ENCODE measurements at regions not wholly inside any gene's neighbourhood (a gene's known extent, or its start where the extent isn't known, plus 50 kb on each side); places are given as distances from the start of the nearest gene placed in this dataset.

DNA sequence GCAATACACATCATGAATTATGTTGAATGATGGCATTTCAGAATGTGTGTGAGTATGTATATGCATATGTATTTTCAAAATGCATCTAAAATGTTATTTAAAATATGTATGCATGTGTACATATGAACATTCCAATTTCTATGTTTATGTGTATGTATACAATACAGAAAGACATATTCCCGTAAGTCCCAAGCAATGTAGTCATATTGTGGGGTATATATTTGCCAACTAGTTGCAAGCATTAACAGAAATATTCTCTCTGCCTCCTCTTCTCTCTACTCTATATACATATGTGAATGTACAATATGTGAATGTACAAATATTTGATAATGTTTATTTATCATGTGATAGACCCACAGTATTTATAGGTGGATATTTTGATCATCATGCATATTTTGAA is 345.8 kb upstream of the ZEB2 start:
- no peak for DNase-seq (ENCODE audit: low read depth)

- no peak for DNase-seq (ENCODE audit: low read depth)
Measured at GRCh38 chr2:144859716-144860115, 339.8 kb upstream of the ZEB2 start.

- DNase-seq (ENCODE audit: low read depth) = no peak
Measured at GRCh38 chr2:144858211-144858610, 338.3 kb upstream of the ZEB2 start.

DNA sequence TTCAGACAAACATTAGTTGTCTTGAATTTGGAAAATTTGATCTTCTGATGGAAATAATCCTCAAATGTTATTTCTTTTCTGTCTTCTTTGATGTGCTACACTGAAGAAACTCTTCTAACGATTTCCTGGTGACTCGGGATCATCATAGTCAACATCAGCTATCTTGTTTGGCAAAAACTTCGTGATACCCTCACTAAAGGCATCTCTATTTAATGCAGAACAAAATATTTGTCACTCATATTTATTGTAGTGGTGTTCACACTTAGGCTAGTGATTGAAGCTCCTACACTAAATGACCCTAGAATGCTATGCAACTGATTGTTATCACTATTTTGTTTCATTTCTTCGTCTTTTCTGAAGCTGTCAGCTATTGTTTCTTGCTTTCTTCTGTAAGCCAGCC is 334.7 kb upstream of the ZEB2 start:
- no peak for DNase-seq (ENCODE audit: low read depth)

- no peak for DNase-seq (ENCODE audit: low read depth)
Measured at GRCh38 chr2:144849612-144850011, 329.7 kb upstream of the ZEB2 start.

- no peak for DNase-seq (ENCODE audit: low read depth)
Measured at GRCh38 chr2:144848423-144848822, 328.5 kb upstream of the ZEB2 start.

DNA sequence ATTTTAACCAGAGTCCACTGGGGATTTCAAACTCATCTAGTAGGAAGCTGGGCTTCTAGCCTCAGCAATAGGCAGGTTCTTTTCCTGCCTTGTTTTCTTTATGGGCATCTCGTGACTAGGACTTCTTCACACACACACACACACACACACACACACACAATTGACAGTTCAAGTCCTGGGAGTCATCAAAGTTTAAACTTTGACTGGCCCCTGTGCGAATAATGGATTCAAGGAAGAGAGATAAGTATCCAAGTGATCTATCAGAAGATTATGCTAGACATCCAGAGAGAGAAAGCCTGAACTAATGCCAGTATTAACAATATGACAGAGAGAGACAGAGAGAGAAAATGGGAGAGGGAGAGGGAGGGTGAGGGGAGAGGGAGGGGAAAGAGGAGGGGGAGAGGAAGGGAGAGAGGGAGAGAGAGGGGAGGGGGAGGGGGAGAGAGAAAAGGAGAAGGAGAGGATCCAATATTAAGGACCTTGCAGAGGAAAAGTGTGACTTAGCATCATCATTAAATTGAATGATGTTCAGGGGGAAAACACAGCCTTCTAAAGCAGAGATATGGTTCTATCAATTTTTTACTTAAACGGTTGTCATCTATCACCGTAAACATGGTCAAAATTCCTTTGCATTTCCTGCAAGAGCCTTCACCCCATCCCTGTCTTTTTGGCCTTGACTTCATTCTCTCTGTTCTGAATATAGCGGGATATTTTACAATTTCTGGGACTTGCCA is 327.6 kb upstream of the ZEB2 start:
- DNase-seq (ENCODE audit: low read depth) = no peak

GRCh38 chr2:144836635-144837350 is 316.9 kb upstream of the ZEB2 start:
- no peak for DNase-seq (ENCODE audit: low read depth)

DNA sequence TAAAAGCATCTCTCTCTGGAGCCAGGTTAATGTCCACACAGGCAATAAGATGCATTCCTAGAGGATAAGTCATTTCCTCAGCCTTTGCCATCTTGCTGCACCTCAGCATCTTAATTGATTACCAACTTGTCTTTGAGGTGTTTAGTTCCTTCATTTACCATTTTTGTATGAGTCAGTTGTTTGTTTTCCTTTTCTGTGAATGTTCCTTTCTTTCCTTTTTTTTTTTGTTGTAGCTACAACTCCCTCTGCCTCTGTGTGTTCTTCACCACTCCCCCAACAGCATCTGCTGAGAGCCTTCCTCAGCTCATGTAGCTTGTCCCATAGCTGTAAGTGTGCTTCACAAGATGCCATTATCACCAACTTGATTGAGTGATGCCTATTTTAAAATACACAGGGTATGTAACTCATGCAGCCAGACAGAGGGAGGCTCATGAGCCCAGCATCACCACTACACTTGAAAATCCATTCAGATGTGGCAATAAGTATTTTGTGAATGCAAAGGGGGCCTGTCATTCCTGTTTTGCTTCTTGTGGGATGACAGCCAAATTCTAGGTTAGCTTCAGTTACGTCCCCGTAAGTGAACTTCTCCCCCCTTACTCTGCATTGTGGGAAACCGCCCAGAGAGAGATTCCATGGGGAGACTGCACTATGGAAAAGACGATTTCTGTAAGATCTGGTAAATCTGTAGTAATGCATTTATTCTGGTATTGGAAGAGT is 315.9 kb upstream of the ZEB2 start:
- DNase-seq (ENCODE audit: low read depth) = no peak

DNA sequence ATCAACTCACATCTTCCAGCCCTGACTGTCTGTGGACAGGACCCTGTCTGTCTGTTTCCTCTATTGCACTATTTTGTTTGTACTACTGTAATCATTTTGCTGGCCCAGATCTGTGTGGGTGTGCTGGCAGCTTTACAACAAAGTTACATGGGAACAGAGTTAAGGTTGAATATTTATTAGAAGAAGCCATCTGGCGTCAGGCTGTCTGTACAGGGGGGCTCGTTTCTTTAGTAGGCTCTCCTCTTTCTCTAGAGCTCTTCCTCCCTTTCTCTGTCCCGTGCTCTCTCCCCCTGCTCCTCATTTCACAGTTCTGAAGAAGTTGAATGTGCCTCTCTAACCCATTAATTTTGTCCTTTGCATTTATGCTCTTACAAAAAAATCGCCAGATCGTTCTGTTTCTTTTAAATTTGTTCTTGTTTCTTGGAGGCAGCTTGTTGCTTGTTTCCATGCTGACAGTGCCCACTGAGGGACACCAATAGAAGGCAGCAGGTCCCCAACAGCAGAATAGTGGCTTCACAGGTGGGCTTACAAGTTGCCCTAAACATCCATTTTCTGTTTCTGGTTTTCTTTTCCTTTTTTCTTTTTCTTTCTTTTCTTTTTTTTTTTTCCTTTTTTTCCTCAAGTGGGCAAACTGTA is 315.2 kb upstream of the ZEB2 start:
- DNase-seq (ENCODE audit: low read depth) = no peak

DNA sequence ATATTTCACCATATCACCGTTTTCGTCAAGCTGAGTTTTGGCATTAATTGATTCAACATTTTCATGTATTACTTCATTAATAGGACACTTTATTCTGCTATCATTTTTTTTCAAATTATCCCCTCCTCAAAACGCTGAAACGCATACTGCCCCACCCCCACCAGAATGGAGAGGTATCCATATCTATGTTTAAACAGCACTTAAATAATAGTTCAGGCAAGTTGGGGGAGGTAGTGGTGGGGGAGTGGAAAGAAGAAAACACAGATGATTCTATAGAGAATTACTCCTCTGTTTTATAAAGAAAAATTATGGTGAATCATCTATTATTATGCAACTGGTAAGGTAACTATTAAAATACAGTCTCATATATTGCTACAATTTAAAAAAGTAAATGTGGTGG is 314.4 kb upstream of the ZEB2 start:
- DNase-seq (ENCODE audit: low read depth) = no peak

GRCh38 chr2:144833075-144833637 is 313.2 kb upstream of the ZEB2 start:
- DNase-seq (ENCODE audit: low read depth) = no peak

DNA sequence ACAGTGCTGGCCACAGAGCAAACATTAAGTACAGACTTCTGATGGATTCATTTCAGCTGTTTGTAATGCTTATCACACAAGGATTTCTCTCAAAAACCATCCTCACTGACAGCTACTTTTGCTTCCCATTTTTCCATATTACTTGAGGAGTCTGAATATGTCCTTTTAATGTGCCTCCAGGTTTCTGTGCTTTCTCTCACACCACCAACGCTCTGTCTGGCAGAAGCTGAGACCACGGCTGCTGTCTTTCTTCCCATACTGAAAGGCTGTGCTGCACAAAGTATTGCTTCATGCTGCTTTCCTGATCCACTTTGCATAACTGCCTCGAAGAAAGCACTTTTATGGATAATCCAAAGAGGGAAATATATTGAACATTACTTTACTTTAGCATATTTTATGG is 312.1 kb upstream of the ZEB2 start:
- no peak for DNase-seq (ENCODE audit: low read depth)

GRCh38 chr2:144830543-144830942 is 310.6 kb upstream of the ZEB2 start:
- no peak for DNase-seq (ENCODE audit: low read depth)

DNA sequence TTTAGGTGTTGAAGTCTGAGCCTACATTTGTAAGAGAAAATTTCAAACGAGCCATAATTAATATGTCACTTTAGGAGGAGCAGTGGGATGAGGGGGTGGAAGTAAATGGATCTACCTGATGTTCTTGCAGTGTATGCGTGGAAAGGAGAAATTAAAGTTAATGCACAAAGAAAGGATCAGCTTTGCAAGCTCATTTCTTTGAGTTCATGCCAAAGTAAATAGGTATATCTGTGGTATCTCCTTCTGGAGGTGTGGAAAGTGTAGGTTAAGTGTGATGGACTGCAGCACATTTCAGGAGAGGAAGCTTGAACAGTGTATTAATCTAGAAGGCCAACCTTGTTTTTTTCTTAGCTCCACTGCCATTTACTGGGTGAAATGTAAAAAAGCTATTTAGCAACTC is 307.5 kb upstream of the ZEB2 start:
- no peak for DNase-seq (ENCODE audit: low read depth)

DNA sequence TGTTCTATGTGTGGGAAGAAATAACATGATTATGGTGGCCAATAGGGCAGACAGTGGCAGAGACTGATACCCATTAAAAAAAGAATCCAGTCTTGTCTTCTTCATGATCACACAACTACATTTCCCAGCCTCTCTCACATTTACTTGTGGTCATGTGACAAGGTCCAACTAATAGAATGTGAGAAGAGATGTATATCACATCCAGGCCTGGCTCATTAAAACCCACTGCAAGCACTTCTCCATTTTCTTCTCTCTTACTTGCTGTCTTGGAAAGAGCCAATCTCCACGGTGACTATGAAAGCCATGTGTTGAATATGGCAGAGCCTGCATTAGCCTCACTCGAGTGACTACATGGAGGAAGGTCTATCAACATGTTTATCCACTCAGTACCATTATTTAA is 306.2 kb upstream of the ZEB2 start:
- DNase-seq (ENCODE audit: low read depth) = no peak

GRCh38 chr2:144825331-144826020 is 305.6 kb upstream of the ZEB2 start:
- DNase-seq (ENCODE audit: low read depth) = no peak

DNA sequence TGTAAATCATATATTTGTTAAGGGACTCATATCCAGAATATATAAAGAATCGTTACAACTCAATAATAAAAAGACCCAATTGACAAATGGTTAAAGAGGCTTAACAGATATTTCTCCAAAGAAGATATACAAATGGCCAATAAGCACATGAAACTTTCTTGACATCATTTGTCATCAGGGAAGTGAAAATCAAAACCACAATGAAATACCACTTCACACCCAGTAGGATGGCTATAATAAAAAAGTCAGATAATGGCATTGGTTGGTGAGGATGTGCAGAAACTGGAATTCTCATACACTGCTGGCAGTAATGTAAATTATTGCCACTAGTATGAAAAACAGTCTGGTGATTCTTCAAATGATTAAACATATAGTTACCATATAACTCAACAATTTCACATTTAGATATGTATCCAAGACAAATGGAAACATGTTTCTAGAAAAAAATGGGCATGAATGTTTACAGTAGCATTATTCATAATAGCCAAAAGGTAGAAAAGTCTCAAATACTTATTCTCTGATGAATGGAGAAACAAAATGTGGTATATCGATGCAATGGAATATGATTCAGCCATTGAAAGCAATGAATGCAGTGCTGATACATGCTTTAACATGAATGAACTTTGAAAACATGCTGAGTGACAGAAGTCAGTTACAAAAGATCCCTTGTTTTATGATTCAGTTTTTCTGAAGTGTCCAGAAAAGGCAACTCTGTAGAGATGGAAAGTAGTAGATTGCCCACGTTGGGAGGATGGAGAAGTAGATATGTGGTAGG is 304.6 kb upstream of the ZEB2 start:
- no peak for DNase-seq (ENCODE audit: low read depth)

- no peak for DNase-seq (ENCODE audit: low read depth)
Measured at GRCh38 chr2:144822966-144823365, 303.0 kb upstream of the ZEB2 start.

DNA sequence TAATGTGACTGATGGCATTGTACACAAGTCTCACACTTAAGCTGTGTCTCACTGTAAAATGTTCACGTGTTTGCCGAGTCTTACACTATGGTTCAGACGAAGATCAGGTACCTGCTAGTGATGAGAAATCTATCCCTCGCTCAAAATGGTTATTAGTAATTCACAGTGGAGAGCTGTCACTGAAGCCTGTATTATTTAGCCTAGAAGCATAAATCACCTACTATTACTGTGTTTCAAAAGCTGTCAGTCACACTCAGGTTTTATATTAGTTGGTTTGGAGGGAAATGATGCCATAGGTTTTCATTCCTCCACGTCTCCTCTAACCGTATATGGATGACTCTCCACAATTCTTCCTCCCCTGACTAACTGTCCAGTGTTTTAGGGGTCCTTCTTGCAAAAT is 292.4 kb upstream of the ZEB2 start:
- no peak for DNase-seq (ENCODE audit: low read depth)

DNA sequence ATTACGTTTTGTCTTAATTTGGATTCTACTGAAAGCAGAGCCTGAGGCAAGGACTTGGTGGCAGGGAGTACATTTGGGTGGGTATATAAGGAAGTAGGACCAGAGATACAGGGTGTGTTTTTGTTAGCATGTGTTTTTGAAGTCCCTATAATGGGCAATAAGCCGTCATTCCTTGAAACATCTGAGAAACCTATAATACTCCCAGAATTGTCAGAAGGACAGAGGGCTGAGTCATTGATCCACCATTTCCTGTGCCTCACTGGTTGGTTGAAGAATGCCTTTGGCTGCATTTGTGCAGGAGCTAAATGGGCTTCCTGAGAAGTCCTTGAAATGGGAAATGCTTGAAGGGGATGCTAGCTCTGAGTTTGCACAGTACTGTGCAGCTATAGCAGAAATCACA is 281.8 kb upstream of the ZEB2 start:
- no peak for DNase-seq (ENCODE audit: low read depth)
